Activated CD4-positive, alpha-beta T cell treated with anti-CD3 and anti-CD28 coated beads, Interleukin-2, amount 10 ng/mL, durations not matched to agents 7 days and 5 days (primary cell): ENCODE measurements at regions not wholly inside any gene's neighbourhood (a gene's known extent, or its start where the extent isn't known, plus 50 kb on each side); places are given as distances from the start of the nearest gene placed in this dataset.

Experiments
- CTCF ChIA-PET: fragments of 350-600 bp; sonication (Branson Sonifier 250); formaldehyde crosslinking; loops from one replicate; lab custom pipeline; 2021; ENCODE audit warnings: antibody characterized with exemption; lab: Charles Lee
- POLR2A ChIA-PET: fragments of 350-600 bp; sonication (Branson Sonifier 250); formaldehyde crosslinking; loops from one replicate; lab custom pipeline; 2021; ENCODE audit warnings: antibody characterized with exemption; lab: Charles Lee
- DNase-seq: peaks from one replicate; pipeline ENCODE4 v3.0.0-alpha.2; 2020
- H3K27ac Mint-ChIP-seq: one replicate; pipeline ENCODE4 v1.8.0; 2021; ENCODE audit warnings: mild to moderate bottlenecking, moderate library complexity, mixed read lengths
- H3K27me3 Mint-ChIP-seq: one replicate; pipeline ENCODE4 v1.8.0; 2021; ENCODE audit warnings: mixed read lengths
- H3K36me3 Mint-ChIP-seq: one replicate; pipeline ENCODE4 v1.8.0; 2021; ENCODE audit warnings: low read depth, mixed read lengths
- H3K4me1 Mint-ChIP-seq: one replicate; pipeline ENCODE4 v1.8.0; 2021; ENCODE audit warnings: mixed read lengths
- H3K4me3 Mint-ChIP-seq: one replicate; pipeline ENCODE4 v1.8.0; 2021; ENCODE audit warnings: mild to moderate bottlenecking, moderate library complexity, mixed read lengths
- H3K9me3 Mint-ChIP-seq: one replicate; pipeline ENCODE4 v1.8.0; 2021; ENCODE audit warnings: mixed read lengths

- CTCF ChIA-PET: interaction anchor here (0.5 to 0.6 kb wide), 2 partner anchors 91 to 861 kb away, joined by 3 to 5 read pairs; no protein-coding TSS in a partner anchor
- no peaks in the 10 kb centered on the region for H3K36me3 Mint-ChIP-seq
Observed at GRCh38 chr5:167639766-167640165, 651.7 kb upstream of the WWC1 start.

GRCh38 chr5:167642181-167642580, 649.3 kb upstream of the WWC1 start:
- Mint-ChIP-seq H3K9me3 (no peaks in the 10 kb centered on the region), H3K4me1 (no peaks in the 10 kb centered on the region), H3K27ac (no peak overlapping the region), H3K36me3 (no peaks in the 10 kb centered on the region), H3K27me3 (no peaks in the 10 kb centered on the region), H3K4me3 (no peak overlapping the region)
- ChIA-PET POLR2A (no interaction called here), CTCF (no interaction called here)
- DNase-seq: no peak

More at GRCh38 chr5:167639766-167640165, 651.7 kb upstream of the WWC1 start:
- Mint-ChIP-seq H3K9me3 (no peaks in the 10 kb centered on the region), H3K27me3 (no peaks in the 10 kb centered on the region), H3K4me1 (no peaks in the 10 kb centered on the region), H3K4me3 (no peak overlapping the region), H3K27ac (no peak overlapping the region)
- DNase-seq: no peak
- POLR2A ChIA-PET: no interaction called here

GRCh38 chr5:167642779-167643517, 648.5 kb upstream of the WWC1 start:
- POLR2A ChIA-PET: no interaction called here

GRCh38 chr5:167643631-167644280, 647.7 kb upstream of the WWC1 start:
- Mint-ChIP-seq H3K27ac (no peak overlapping the region), H3K27me3 (no peaks in the 10 kb centered on the region), H3K9me3 (no peaks in the 10 kb centered on the region), H3K4me1 (no peaks in the 10 kb centered on the region), H3K36me3 (no peaks in the 10 kb centered on the region), H3K4me3 (no peak overlapping the region)
- ChIA-PET POLR2A (no interaction called here), CTCF (no interaction called here)
- DNase-seq: no peak

More at GRCh38 chr5:167642779-167643517, 648.5 kb upstream of the WWC1 start:
- H3K27me3 Mint-ChIP-seq: no peaks in the 10 kb centered on the region
- H3K27ac Mint-ChIP-seq: no peak overlapping the region
- no peak overlapping the region for H3K4me3 Mint-ChIP-seq
- no peaks in the 10 kb centered on the region for H3K36me3 Mint-ChIP-seq
- CTCF ChIA-PET: no interaction called here
- DNase-seq: no peak
- no peaks in the 10 kb centered on the region for H3K9me3 Mint-ChIP-seq
- H3K4me1 Mint-ChIP-seq: no peaks in the 10 kb centered on the region

- Mint-ChIP-seq H3K9me3 (no peaks in the 10 kb centered on the region), H3K27me3 (no peaks in the 10 kb centered on the region), H3K27ac (no peak overlapping the region), H3K36me3 (no peaks in the 10 kb centered on the region), H3K4me3 (no peak overlapping the region), H3K4me1 (no peaks in the 10 kb centered on the region)
- ChIA-PET CTCF (no interaction called here), POLR2A (no interaction called here)
- DNase-seq: no peak
Observed at GRCh38 chr5:167644619-167645018, 646.8 kb upstream of the WWC1 start.

- POLR2A ChIA-PET: no interaction called here
- H3K36me3 Mint-ChIP-seq: no peaks in the 10 kb centered on the region
- CTCF ChIA-PET: no interaction called here
Observed at GRCh38 chr5:167649471-167649870, 642.0 kb upstream of the WWC1 start.

GRCh38 chr5:167652690-167653089, 638.8 kb upstream of the WWC1 start:
- no peaks in the 10 kb centered on the region for H3K36me3 Mint-ChIP-seq
- no peak for DNase-seq
- no peak overlapping the region for H3K4me3 Mint-ChIP-seq
- ChIA-PET POLR2A (no interaction called here), CTCF (no interaction called here)
- H3K4me1 Mint-ChIP-seq: no peaks in the 10 kb centered on the region
- no peaks in the 10 kb centered on the region for H3K27me3 Mint-ChIP-seq
- no peaks in the 10 kb centered on the region for H3K9me3 Mint-ChIP-seq
- H3K27ac Mint-ChIP-seq: no peak overlapping the region

More at GRCh38 chr5:167649471-167649870, 642.0 kb upstream of the WWC1 start:
- Mint-ChIP-seq H3K27me3 (no peaks in the 10 kb centered on the region), H3K4me3 (no peak overlapping the region), H3K27ac (no peak overlapping the region), H3K9me3 (no peaks in the 10 kb centered on the region), H3K4me1 (no peaks in the 10 kb centered on the region)
- no peak for DNase-seq

GRCh38 chr5:167653645-167654106, 637.8 kb upstream of the WWC1 start:
- H3K4me3 Mint-ChIP-seq: no peak overlapping the region
- no peaks in the 10 kb centered on the region for H3K36me3 Mint-ChIP-seq
- ChIA-PET POLR2A (no interaction called here), CTCF (no interaction called here)
- H3K9me3 Mint-ChIP-seq: no peaks in the 10 kb centered on the region
- DNase-seq: no peak
- H3K4me1 Mint-ChIP-seq: no peaks in the 10 kb centered on the region
- H3K27ac Mint-ChIP-seq: no peak overlapping the region
- no peaks in the 10 kb centered on the region for H3K27me3 Mint-ChIP-seq

- Mint-ChIP-seq H3K4me1 (no peaks in the 10 kb centered on the region), H3K9me3 (no peaks in the 10 kb centered on the region), H3K27ac (peak overlapping the region; percentile 19), H3K27me3 (no peaks in the 10 kb centered on the region), H3K4me3 (no peak overlapping the region), H3K36me3 (no peaks in the 10 kb centered on the region)
- DNase-seq: no peak
- ChIA-PET CTCF (no interaction called here), POLR2A (no interaction called here)
Observed at GRCh38 chr5:167657016-167657415, 634.4 kb upstream of the WWC1 start.

GRCh38 chr5:167658889-167659288, 632.6 kb upstream of the WWC1 start:
- ChIA-PET CTCF (no interaction called here), POLR2A (no interaction called here)
- no peaks in the 10 kb centered on the region for H3K9me3 Mint-ChIP-seq

GRCh38 chr5:167661605-167662004, 629.8 kb upstream of the WWC1 start:
- Mint-ChIP-seq H3K36me3 (no peaks in the 10 kb centered on the region), H3K27ac (no peak overlapping the region), H3K27me3 (no peaks in the 10 kb centered on the region), H3K4me1 (no peaks in the 10 kb centered on the region), H3K9me3 (no peaks in the 10 kb centered on the region), H3K4me3 (no peak overlapping the region)
- DNase-seq: no peak
- CTCF ChIA-PET: no interaction called here
- POLR2A ChIA-PET: no interaction called here

More at GRCh38 chr5:167658889-167659288, 632.6 kb upstream of the WWC1 start:
- DNase-seq: no peak
- Mint-ChIP-seq H3K36me3 (no peaks in the 10 kb centered on the region), H3K4me1 (no peaks in the 10 kb centered on the region), H3K27me3 (no peaks in the 10 kb centered on the region), H3K4me3 (no peak overlapping the region), H3K27ac (no peak overlapping the region)

GRCh38 chr5:167664222-167664804, 627.1 kb upstream of the WWC1 start:
- no peaks in the 10 kb centered on the region for H3K36me3 Mint-ChIP-seq
- ChIA-PET CTCF (no interaction called here), POLR2A (no interaction called here)
- DNase-seq: no peak
- H3K4me1 Mint-ChIP-seq: no peaks in the 10 kb centered on the region
- no peak overlapping the region for H3K27ac Mint-ChIP-seq
- no peak overlapping the region for H3K4me3 Mint-ChIP-seq
- H3K9me3 Mint-ChIP-seq: no peaks in the 10 kb centered on the region
- H3K27me3 Mint-ChIP-seq: no peaks in the 10 kb centered on the region

GRCh38 chr5:167665841-167666375, 625.5 kb upstream of the WWC1 start:
- H3K27ac Mint-ChIP-seq: no peak overlapping the region
- no peaks in the 10 kb centered on the region for H3K4me1 Mint-ChIP-seq
- no peak for DNase-seq
- no peaks in the 10 kb centered on the region for H3K36me3 Mint-ChIP-seq
- POLR2A ChIA-PET: no interaction called here
- H3K9me3 Mint-ChIP-seq: no peaks in the 10 kb centered on the region
- CTCF ChIA-PET: no interaction called here
- H3K4me3 Mint-ChIP-seq: no peak overlapping the region
- H3K27me3 Mint-ChIP-seq: no peaks in the 10 kb centered on the region
